C4-2B (cell line): ENCODE measurements at regions not wholly inside any gene's neighbourhood (a gene's known extent, or its start where the extent isn't known, plus 50 kb on each side); places are given as distances from the start of the nearest gene placed in this dataset.

ENCODE experiments used
- H3K27ac ChIP-seq: fragments of 450-650 bp; 2 replicates; pipeline ENCODE4 v1.5.1; 2017
- ZFX ChIP-seq: fragments of 450-650 bp; IDR thresholded peaks from 2 replicates; pipeline ENCODE4 v1.6.1; 2017
- TF ChIP-seq, protein P1 (sequence below): fragments of 450-650 bp; conservative IDR thresholded peaks from 2 replicates; pipeline ENCODE4 v1.5.1; 2017; ENCODE audit warnings: mild to moderate bottlenecking

DNA sequence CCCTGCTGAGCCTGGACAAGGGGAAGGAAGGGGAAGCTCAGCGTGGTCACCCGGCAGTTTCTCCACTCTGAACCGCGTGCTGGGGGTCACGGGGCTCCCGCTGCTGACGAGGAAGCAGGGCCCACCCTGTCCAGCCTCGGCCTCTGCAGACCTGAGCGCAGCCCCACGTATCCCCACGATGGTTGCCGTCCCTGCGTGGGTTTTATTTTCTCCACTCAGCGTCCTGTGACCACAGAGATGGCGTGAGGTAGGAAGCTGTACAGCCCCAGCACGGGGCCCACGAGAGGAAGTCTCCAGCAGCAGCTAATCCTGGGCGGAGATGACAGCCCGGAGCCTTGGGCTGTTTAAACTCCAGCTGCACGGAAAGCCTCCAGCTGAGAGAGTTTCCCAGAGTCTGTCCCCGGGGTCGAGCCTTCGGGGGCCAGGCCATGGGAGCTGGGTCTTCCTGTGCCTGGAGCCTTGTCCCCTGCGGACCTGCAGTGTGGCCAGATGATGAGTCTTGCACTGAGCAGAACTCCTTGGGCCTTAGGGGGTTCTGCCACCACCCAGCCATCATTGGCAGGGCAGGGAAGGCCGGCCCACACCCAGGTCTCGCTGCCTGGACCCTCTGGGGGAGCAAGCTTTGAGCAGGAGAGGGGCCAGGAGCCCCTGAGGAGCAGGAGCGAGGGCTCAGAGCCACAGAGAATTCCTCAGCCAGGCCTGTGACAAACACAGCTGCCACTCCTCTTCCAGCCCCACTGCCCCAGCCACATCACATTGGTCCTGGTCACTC, 72.8 kb upstream of the FAM20C start:
- TF ChIP-seq ZFX: no peak
- TF ChIP-seq, protein P1, sequence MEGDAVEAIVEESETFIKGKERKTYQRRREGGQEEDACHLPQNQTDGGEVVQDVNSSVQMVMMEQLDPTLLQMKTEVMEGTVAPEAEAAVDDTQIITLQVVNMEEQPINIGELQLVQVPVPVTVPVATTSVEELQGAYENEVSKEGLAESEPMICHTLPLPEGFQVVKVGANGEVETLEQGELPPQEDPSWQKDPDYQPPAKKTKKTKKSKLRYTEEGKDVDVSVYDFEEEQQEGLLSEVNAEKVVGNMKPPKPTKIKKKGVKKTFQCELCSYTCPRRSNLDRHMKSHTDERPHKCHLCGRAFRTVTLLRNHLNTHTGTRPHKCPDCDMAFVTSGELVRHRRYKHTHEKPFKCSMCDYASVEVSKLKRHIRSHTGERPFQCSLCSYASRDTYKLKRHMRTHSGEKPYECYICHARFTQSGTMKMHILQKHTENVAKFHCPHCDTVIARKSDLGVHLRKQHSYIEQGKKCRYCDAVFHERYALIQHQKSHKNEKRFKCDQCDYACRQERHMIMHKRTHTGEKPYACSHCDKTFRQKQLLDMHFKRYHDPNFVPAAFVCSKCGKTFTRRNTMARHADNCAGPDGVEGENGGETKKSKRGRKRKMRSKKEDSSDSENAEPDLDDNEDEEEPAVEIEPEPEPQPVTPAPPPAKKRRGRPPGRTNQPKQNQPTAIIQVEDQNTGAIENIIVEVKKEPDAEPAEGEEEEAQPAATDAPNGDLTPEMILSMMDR: no peak
- H3K27ac ChIP-seq: no peak overlapping the region

DNA sequence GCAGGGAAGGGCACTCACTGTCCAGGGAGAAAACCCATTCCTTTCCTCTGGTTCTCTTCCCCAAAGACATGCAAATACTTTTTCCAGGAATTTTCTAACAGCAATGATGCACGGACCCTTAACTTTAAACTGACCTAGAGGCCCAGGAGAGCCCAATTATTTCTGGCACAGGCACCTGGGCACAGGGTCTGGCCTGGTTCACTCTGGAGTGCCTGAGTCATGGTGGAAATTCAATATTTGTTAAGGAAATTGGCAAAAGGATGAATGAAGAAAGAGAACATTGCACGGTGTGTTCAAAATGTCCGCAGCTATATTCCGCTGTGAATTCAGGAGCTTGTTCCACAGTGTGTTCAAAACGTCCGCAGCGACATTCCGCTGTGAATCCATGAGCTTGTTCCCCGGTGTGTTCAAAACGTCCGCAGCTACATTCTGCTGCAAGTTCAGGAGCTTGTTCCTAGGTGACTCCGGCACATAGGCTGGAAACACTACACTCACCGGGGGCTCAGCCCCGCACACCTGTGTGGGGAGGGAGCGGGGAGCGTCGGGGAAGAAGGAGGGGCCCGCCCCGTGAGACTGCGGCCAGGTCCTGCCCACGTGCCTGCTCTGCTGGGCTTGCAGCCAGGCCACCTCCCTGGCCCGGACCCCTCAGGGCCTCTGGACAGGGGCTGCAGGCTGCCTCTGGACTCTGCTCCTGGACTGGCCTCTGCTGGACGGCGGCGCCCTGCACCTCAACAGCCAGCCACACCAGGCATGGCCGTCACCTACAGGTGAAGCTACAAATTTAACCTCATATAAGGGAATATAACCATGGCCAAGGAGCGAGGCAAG, 72.0 kb upstream of the FAM20C start:
- no peak overlapping the region for H3K27ac ChIP-seq
- no peak for TF ChIP-seq ZFX
- TF ChIP-seq, protein P1: no peak

DNA sequence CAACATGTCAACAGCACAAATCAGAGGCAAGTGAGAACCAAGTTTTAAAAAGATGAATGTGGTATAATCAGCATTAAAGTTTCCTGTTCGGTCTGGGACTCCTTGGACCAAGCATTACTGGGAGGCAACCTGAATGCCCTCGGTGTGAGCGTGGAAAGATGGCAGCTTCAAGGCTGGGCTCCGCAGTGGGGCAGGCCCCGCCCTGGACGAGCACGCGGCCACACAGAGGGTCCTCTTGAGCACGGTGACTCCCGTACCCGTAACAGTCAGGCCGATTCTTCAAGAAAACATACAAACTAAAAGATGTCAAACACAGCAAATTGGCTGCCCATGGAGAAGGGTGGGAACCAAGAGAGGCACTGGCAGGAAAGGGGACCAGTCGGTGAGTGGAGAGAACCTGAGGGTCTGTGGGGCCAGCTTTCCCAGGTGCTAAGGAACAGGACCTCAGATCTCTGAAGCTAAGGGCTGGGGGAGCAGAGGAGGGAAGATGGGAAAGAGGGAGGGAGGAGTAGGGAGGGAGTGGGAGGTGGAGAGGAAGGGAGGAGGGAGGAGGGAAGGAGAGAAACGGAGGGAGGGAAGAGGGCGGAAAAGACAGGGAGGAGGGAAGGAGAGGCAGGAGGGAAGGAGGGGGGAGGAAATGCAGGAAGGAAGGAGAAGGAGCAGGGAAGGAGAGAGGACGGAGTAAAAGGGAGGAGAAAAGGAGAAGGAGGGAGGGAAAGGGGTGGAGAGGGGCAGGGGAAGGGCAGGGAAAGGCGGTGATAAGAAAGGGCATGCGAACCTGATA, 71.2 kb upstream of the FAM20C start:
- TF ChIP-seq, protein P1: no peak
- no peak for TF ChIP-seq ZFX
- H3K27ac ChIP-seq: no peak overlapping the region

DNA sequence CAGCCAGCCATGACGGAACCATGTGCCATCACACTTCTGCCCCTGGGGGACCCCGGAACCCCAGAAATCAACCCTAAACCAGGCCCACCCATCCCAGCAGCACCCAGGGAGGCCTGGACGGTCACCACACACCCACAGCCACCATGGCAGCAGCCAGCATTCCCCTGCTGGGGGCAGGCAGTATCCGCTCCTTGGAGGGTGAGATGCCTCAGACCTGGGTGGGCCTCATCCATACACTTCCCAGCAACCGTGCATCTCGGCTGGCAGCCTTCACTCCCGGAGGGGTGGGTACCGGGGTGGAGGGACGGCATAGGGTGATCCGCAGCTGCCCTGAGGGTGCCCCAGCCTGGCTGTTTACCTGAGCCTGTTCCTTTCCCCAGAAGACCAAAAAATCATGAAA, 69.1 kb upstream of the FAM20C start:
- no peak for TF ChIP-seq ZFX
- TF ChIP-seq, protein P1: no peak

DNA sequence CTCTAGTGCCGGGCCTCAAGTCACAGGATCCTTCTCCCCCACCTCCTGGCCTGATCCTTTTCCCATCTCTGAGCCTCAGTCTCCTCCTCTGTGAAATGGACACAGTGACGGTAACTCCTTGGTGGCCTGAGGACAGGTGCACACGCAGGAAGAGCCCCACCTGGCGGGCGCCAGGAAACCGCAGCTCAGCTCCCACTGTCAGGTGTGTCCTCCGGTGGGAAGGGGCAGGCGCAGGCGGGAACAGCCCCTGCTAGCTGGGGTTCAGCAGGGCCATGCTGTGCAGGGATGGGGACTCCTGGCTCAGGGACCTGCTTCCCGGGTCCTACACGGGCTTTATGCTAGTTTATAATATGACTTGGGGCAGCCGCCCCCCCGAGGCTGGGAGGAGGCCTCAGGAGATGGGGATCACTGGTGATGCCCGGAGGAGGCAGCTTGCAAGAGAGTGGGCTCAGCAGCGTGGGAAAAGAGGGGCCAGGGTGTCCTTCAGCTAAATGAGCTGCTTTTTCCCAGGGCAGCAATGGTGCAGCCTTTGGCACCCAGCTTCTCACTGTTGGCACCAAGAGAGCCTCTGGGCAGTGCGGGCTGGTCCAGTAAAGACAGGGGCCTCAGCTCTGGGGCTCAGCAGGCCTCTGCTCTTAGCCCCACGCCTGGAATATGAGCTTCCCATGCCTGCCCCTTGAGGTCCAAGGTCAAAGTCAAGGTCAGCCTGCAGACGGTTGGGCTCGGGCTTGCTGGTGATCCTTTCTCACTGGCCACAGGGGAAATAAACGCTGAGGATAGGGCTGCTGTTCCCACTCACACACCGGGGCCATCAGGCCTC, 68.0 kb upstream of the FAM20C start:
- TF ChIP-seq, protein P1: peak; percentile 64
- no peak for TF ChIP-seq ZFX
- H3K27ac ChIP-seq: no peak overlapping the region

More for the DNA sequence above, 69.1 kb upstream of the FAM20C start:
- no peak overlapping the region for H3K27ac ChIP-seq

DNA sequence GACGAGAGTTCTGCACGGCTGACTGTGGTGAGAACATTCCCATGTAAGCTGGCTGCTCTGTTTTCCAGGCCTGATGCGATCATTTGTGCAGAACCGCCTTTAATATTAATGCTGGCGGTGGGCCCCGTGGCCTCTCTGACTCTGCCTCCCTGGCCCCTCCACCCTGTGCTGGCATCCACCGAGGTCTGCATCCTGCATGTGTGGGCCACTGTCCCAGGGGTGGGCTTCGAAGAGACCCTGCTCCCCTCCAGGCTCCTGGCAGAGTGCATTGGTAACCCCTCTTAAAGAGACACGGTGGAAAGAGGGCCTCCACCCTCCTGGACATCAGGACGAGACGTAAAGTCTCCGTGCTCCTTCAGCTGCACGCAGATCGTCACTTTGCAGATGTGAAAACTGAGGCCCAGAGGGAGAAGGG, 67.3 kb upstream of the FAM20C start:
- no peak overlapping the region for H3K27ac ChIP-seq
- TF ChIP-seq, protein P1: no peak
